Fibroblast of lung (primary cell): ENCODE measurements at regions not wholly inside any gene's neighbourhood (a gene's known extent, or its start where the extent isn't known, plus 50 kb on each side); places are given as distances from the start of the nearest gene placed in this dataset.

ENCODE experiments used
- DNase-seq, 2 donors: peaks; one replicate each; pipeline versions ENCODE4 v3.0.0 to v3.0.0-alpha.2; 2010; ENCODE audit warnings: low read depth in 2 of 2
- H2AFZ ChIP-seq: 2 replicates; pipeline ENCODE4 v1.5.1; 2012; ENCODE audit warnings: low read length, control low read depth, inconsistent platforms
- H3K27ac ChIP-seq: 2 replicates; pipeline ENCODE4 v1.5.1; 2011; ENCODE audit warnings: low read length, control low read depth; ENCODE audit not compliant: insufficient read depth
- H3K27me3 ChIP-seq: 2 replicates; pipeline ENCODE4 v1.5.1; 2011; ENCODE audit warnings: mild to moderate bottlenecking, low read length; ENCODE audit not compliant: control insufficient read depth, insufficient read depth
- H3K36me3 ChIP-seq: 2 replicates; pipeline ENCODE4 v1.5.1; 2011; ENCODE audit warnings: low read length; ENCODE audit not compliant: control insufficient read depth, insufficient read depth
- H3K4me1 ChIP-seq: 2 replicates; pipeline ENCODE4 v1.5.1; 2011; ENCODE audit warnings: low read length; ENCODE audit not compliant: control insufficient read depth, insufficient read depth; ENCODE audit errors: extremely low read depth
- H3K4me2 ChIP-seq: 2 replicates; pipeline ENCODE4 v1.5.1; 2011; ENCODE audit warnings: low read length, control low read depth; ENCODE audit not compliant: insufficient read depth; ENCODE audit errors: extremely low read depth
- H3K4me3 ChIP-seq, 4 experiments: fragments of 200-600 bp in 1 of 4; sonication (generic) in 1 of 4; replicated peaks in 1 of 4; 2 replicates each; pipeline ENCODE4 v1.5.1; 2011 to 2016; ENCODE audit warnings: low read length in 4 of 4, low read depth in 3 of 4, mild to moderate bottlenecking in 3 of 4, control low read depth in 2 of 4, inconsistent platforms in 1 of 4, mixed read lengths in 1 of 4; ENCODE audit not compliant: insufficient read depth in 1 of 4; ENCODE audit errors: control extremely low read depth in 1 of 4
- H3K79me2 ChIP-seq: 2 replicates; pipeline ENCODE4 v1.5.1; 2012; ENCODE audit warnings: mild to moderate bottlenecking, low read length, inconsistent platforms; ENCODE audit not compliant: control insufficient read depth, insufficient read depth
- H3K9ac ChIP-seq: 2 replicates; pipeline ENCODE4 v1.5.1; 2011; ENCODE audit warnings: mild to moderate bottlenecking, low read length, control low read depth; ENCODE audit not compliant: insufficient read depth
- H3K9me3 ChIP-seq: 2 replicates; pipeline ENCODE4 v1.5.1; 2012; ENCODE audit warnings: low read depth, low read length; ENCODE audit not compliant: control insufficient read depth, insufficient read depth
- H4K20me1 ChIP-seq: 2 replicates; pipeline ENCODE4 v1.5.1; 2011; ENCODE audit warnings: low read length; ENCODE audit not compliant: control insufficient read depth, insufficient read depth; ENCODE audit errors: extremely low read depth
- EZH2 ChIP-seq: IDR thresholded peaks from 2 replicates; pipeline ENCODE4 v1.5.1; 2012; ENCODE audit warnings: low read length, control low read depth, mild to moderate bottlenecking; ENCODE audit errors: missing control alignments
- TF ChIP-seq, protein P1 (sequence below), 2 donors: IDR thresholded peaks in 1 of 2; conservative IDR thresholded peaks in 1 of 2; 1 replicate in 1 of 2; 2 replicates in 1 of 2; pipeline ENCODE4 v1.5.1; 2011 to 2012; ENCODE audit warnings: low read length in 2 of 2, control low read depth in 1 of 2, inconsistent platforms in 1 of 2, low read depth in 1 of 2, mild to moderate bottlenecking in 1 of 2

GRCh38 chr7:115763347-115763746 is 267.2 kb downstream of the TFEC start:
- Histone ChIP-seq H2AFZ (no peak overlapping the region), H3K27me3 (no peaks in the 10 kb centered on the region), H3K27ac (no peak overlapping the region), H4K20me1 (no peaks in the 10 kb centered on the region), H3K9me3 (no peaks in the 10 kb centered on the region), H3K36me3 (no peaks in the 10 kb centered on the region), H3K9ac (no peak overlapping the region), H3K4me3 (no peak overlapping the region), H3K4me2 (no peak overlapping the region), H3K79me2 (no peaks in the 10 kb centered on the region), H3K4me1 (no peaks in the 10 kb centered on the region)
- TF ChIP-seq, protein P1, sequence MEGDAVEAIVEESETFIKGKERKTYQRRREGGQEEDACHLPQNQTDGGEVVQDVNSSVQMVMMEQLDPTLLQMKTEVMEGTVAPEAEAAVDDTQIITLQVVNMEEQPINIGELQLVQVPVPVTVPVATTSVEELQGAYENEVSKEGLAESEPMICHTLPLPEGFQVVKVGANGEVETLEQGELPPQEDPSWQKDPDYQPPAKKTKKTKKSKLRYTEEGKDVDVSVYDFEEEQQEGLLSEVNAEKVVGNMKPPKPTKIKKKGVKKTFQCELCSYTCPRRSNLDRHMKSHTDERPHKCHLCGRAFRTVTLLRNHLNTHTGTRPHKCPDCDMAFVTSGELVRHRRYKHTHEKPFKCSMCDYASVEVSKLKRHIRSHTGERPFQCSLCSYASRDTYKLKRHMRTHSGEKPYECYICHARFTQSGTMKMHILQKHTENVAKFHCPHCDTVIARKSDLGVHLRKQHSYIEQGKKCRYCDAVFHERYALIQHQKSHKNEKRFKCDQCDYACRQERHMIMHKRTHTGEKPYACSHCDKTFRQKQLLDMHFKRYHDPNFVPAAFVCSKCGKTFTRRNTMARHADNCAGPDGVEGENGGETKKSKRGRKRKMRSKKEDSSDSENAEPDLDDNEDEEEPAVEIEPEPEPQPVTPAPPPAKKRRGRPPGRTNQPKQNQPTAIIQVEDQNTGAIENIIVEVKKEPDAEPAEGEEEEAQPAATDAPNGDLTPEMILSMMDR (conservative IDR thresholded peaks at IDR 0.05 in 1 of 2, IDR thresholded peaks at IDR 0.05 in 1 of 2; ENCODE audit: low read depth in 1 of 2, low read length in 2 of 2) = no peak
- no peak for TF ChIP-seq EZH2
- no peak for DNase-seq

GRCh38 chr7:115758025-115758424 is 272.5 kb downstream of the TFEC start:
- no peak overlapping the region for H3K4me2 ChIP-seq
- no peaks in the 10 kb centered on the region for H4K20me1 ChIP-seq
- H3K27ac ChIP-seq = no peak overlapping the region
- H3K9ac ChIP-seq = no peak overlapping the region
- no peaks in the 10 kb centered on the region for H3K4me1 ChIP-seq
- H3K4me3 ChIP-seq = no peak overlapping the region
- no peaks in the 10 kb centered on the region for H3K36me3 ChIP-seq
- H3K79me2 ChIP-seq = no peaks in the 10 kb centered on the region
- H3K9me3 ChIP-seq = no peaks in the 10 kb centered on the region
- H3K27me3 ChIP-seq = no peaks in the 10 kb centered on the region
- DNase-seq = no peak
- H2AFZ ChIP-seq = no peak overlapping the region
- TF ChIP-seq, protein P1 (conservative IDR thresholded peaks at IDR 0.05 in 1 of 2, IDR thresholded peaks at IDR 0.05 in 1 of 2; ENCODE audit: low read depth in 1 of 2, low read length in 2 of 2) = no peak
- no peak for TF ChIP-seq EZH2

DNA sequence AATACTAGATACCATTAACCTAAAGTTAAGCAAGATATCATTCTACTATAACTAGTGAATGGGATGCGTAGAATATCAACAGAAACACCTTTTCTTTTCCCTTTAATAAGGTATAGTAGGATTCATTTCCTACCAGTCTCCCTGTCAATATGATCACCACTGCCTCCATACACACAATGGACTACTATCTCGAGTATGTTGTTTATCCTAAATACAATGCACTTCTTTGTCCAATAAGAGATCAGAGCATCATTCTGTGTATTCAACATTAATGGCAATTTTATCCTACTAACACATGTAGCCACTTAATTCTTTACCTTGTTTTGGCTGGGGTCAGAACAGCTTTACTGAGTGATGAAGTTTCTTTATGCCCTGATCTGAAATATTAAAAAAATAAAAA is 276.3 kb downstream of the TFEC start:
- H3K4me1 ChIP-seq = no peaks in the 10 kb centered on the region
- DNase-seq = no peak

More for the DNA sequence above, 276.3 kb downstream of the TFEC start:
- Histone ChIP-seq H2AFZ (no peak overlapping the region), H4K20me1 (no peaks in the 10 kb centered on the region), H3K27me3 (no peaks in the 10 kb centered on the region), H3K4me2 (no peak overlapping the region), H3K79me2 (no peaks in the 10 kb centered on the region), H3K4me3 (no peak overlapping the region), H3K36me3 (no peaks in the 10 kb centered on the region), H3K27ac (no peak overlapping the region), H3K9me3 (no peaks in the 10 kb centered on the region), H3K9ac (no peak overlapping the region)
- TF ChIP-seq, protein P1 (conservative IDR thresholded peaks at IDR 0.05 in 1 of 2, IDR thresholded peaks at IDR 0.05 in 1 of 2; ENCODE audit: low read depth in 1 of 2, low read length in 2 of 2) = no peak
- no peak for TF ChIP-seq EZH2
